Prostate gland (tissue), 2 donors: ENCODE measurements at regions not wholly inside any gene's neighbourhood (a gene's known extent, or its start where the extent isn't known, plus 50 kb on each side); places are given as distances from the start of the nearest gene placed in this dataset.

Experiments used
- DNase-seq: peaks from one replicate; pipeline ENCODE4 v3.0.0-alpha.2; 2019; ENCODE audit warnings: low spot score
- H3K27ac ChIP-seq, 2 donors: fragments of 200-600 bp; sonication (generic); 2 replicates each; pipeline ENCODE4 v1.5.1; 2017 to 2019
- H3K27me3 ChIP-seq: fragments of 200-600 bp; sonication (generic); replicated peaks from 2 replicates; pipeline ENCODE4 v1.5.1; 2019; ENCODE audit not compliant: insufficient read depth
- H3K36me3 ChIP-seq, 2 donors: fragments of 200-600 bp; sonication (generic); 1 replicate in 1 of 2; 2 replicates in 1 of 2; pipeline versions ENCODE4 v1.5.1 to v1.8.1; 2017 to 2019
- H3K4me1 ChIP-seq: fragments of 200-600 bp; sonication (generic); replicated peaks from 2 replicates; pipeline ENCODE4 v1.5.1; 2019
- H3K4me3 ChIP-seq, 2 donors: fragments of 200-600 bp; sonication (generic); 2 replicates each; pipeline ENCODE4 v1.5.1; 2017 to 2019
- H3K9me3 ChIP-seq: fragments of 200-600 bp; sonication (generic); 2 replicates; pipeline ENCODE4 v1.5.1; 2017
- CTCF ChIP-seq, 4 experiments: fragments of 200-600 bp in 2 of 4; fragments of 450-650 bp in 2 of 4; sonication (generic) in 2 of 4; IDR thresholded peaks; 1 replicate in 3 of 4; 2 replicates in 1 of 4; pipeline ENCODE4 v1.5.1; 2016 to 2019; ENCODE audit warnings: antibody characterized with exemption in 4 of 4, mild to moderate bottlenecking in 2 of 4, moderate library complexity in 2 of 4
- POLR2A ChIP-seq: fragments of 450-650 bp; IDR thresholded peaks from one replicate; pipeline ENCODE4 v1.6.1; 2016; ENCODE audit warnings: antibody characterized with exemption, mild to moderate bottlenecking
- POLR2AphosphoS5 ChIP-seq: sonication (generic); formaldehyde crosslinking; IDR thresholded peaks from one replicate; pipeline ENCODE4 v1.6.1; 2017; ENCODE audit warnings: antibody characterized with exemption
- WGBS: methylation state at CpG from one replicate; pipeline ENCODE4 v1.1.5; 2018; 5-methylcytosine and 5-hydroxymethylcytosine counted together
- intact Hi-C: fragments of 100-400 bp; cut with DNase I; formaldehyde crosslinking; loops from one replicate; pipeline ENCODE4 v1.14.2; 2022

- no peak overlapping the region for H3K27ac ChIP-seq
- no peaks in the 10 kb centered on the region for H3K27me3 ChIP-seq
- H3K9me3 ChIP-seq = no peaks in the 10 kb centered on the region
- no peaks in the 10 kb centered on the region for H3K4me1 ChIP-seq
- intact Hi-C loops = no loop called here
- no peak for DNase-seq
- no peak overlapping the region for H3K4me3 ChIP-seq
- H3K36me3 ChIP-seq = no peaks in the 10 kb centered on the region
- TF ChIP-seq POLR2AphosphoS5 (no peak), CTCF (IDR thresholded peaks at IDR 0.05) (no peak), POLR2A (no peak)
- 76% methylated on average over 12 of the region's 12 CpGs for WGBS
These were observed 91.7 kb downstream of the SLC2A10 start for GRCh38 chr20:46801003-46801702.

- WGBS = 72% methylated on average over 5 of the region's 5 CpGs
- DNase-seq = no peak
- peaks cover under 1% of the 10 kb centered on the region for H3K4me1 ChIP-seq
- H3K27ac ChIP-seq = no peak overlapping the region
- no peaks in the 10 kb centered on the region for H3K27me3 ChIP-seq
- intact Hi-C loops = no loop called here
- TF ChIP-seq CTCF (IDR thresholded peaks at IDR 0.05) (no peak), POLR2A (no peak), POLR2AphosphoS5 (no peak)
- H3K9me3 ChIP-seq = no peaks in the 10 kb centered on the region
- no peaks in the 10 kb centered on the region for H3K36me3 ChIP-seq
- H3K4me3 ChIP-seq = no peak overlapping the region
These were observed 91.9 kb upstream of the EYA2 start for GRCh38 chr20:46802722-46803121.

- Histone ChIP-seq H3K27ac (no peak overlapping the region), H3K27me3 (no peaks in the 10 kb centered on the region), H3K9me3 (no peaks in the 10 kb centered on the region), H3K4me1 (peaks cover 2% of the 10 kb centered on the region), H3K36me3 (no peaks in the 10 kb centered on the region), H3K4me3 (no peak overlapping the region)
- 81% methylated on average over 12 of the region's 12 CpGs for WGBS
- TF ChIP-seq POLR2AphosphoS5 (no peak), POLR2A (no peak), CTCF (IDR thresholded peaks at IDR 0.05) (no peak)
- DNase-seq = no peak
- intact Hi-C loops = no loop called here
These were observed 91.3 kb upstream of the EYA2 start for GRCh38 chr20:46803123-46804020.

- WGBS = 90% methylated on average over 3 of the region's 3 CpGs
- H3K4me3 ChIP-seq = no peak overlapping the region
- H3K36me3 ChIP-seq = no peaks in the 10 kb centered on the region
- H3K9me3 ChIP-seq = no peaks in the 10 kb centered on the region
- H3K27ac ChIP-seq = no peak overlapping the region
- no peaks in the 10 kb centered on the region for H3K27me3 ChIP-seq
- DNase-seq = no peak
- peaks cover 2% of the 10 kb centered on the region for H3K4me1 ChIP-seq
- TF ChIP-seq POLR2A (no peak), CTCF (IDR thresholded peaks at IDR 0.05) (no peak), POLR2AphosphoS5 (no peak)
- intact Hi-C loops = no loop called here
These were observed 90.5 kb upstream of the EYA2 start for GRCh38 chr20:46804126-46804525.
